ENCODE measurements at regions not wholly inside any gene's neighbourhood (a gene's known extent, or its start where the extent isn't known, plus 50 kb on each side); places are given as distances from the start of the nearest gene placed in this dataset.

DNA sequence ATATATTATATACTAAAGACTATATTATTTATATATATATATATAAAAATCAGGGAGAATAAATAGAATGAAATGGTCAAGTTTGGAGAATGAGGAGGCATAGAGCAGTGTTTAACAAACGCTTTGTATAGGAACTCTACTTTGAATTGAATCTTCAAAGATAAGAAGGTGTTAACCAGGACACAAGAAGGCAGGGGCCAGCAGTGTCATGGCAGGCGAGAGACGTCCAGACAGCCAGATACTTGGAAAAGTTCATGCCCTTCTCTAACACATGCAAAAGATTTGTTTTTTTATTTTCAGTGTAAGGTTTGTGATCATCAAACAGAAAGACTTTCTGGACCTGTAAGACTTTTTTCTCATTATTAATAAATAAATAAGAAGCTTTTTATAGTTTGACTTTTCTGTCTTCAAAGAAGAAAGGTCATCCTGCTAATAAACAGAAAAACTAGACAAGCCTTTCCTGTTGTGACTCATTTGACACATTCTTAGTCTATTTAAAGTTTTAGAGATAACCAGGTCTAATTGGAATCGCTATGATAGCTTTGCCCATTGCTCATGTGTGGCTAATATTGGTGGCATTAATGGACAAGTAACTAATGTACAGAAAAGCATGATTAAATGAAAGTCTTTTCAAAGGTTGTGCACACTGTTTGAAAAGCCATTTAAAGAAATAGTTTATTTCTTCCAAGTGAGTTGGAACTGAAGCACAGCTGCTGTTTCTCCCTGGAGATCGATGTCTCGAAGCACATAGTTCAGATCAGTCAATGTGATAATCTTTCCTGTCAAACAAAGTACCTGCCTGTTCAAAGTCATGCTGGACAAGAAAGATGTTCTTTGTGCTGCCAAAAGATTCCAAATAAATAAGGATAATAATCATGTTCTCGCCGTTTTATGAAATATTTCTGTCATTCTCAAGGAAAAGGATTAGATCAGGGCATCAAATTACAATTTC, 420.4 kb upstream of the OPRM1 start:
- no peak for TF ChIP-seq ARNT (IDR thresholded peaks at IDR 0.05)
- TF ChIP-seq FOXA1 (IDR thresholded peaks at IDR 0.05): no peak
- no peak for TF ChIP-seq SUZ12 (IDR thresholded peaks at IDR 0.05)
- TF ChIP-seq ELF4 (IDR thresholded peaks at IDR 0.05): no peak
- TF ChIP-seq, protein P1, sequence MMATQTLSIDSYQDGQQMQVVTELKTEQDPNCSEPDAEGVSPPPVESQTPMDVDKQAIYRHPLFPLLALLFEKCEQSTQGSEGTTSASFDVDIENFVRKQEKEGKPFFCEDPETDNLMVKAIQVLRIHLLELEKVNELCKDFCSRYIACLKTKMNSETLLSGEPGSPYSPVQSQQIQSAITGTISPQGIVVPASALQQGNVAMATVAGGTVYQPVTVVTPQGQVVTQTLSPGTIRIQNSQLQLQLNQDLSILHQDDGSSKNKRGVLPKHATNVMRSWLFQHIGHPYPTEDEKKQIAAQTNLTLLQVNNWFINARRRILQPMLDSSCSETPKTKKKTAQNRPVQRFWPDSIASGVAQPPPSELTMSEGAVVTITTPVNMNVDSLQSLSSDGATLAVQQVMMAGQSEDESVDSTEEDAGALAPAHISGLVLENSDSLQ (IDR thresholded peaks at IDR 0.05): no peak
- TF ChIP-seq LEF1 (IDR thresholded peaks at IDR 0.05; ENCODE audit: borderline replicate concordance): no peak
- TF ChIP-seq SP1 (IDR thresholded peaks at IDR 0.05): no peak
- TF ChIP-seq CTBP1 (IDR thresholded peaks at IDR 0.05; ENCODE audit: borderline replicate concordance): no peak
- TF ChIP-seq BHLHE40 (IDR thresholded peaks at IDR 0.05; ENCODE audit: borderline replicate concordance): no peak
- no peak for TF ChIP-seq L3MBTL2 (conservative IDR thresholded peaks at IDR 0.05)
- TF ChIP-seq TARDBP (IDR thresholded peaks at IDR 0.05): no peak
- TF ChIP-seq HDGF (IDR thresholded peaks at IDR 0.05; ENCODE audit: borderline replicate concordance): no peak

All from HEK293T (cell line).